Colon (tissue), 2 donors: ENCODE measurements at regions not wholly inside any gene's neighbourhood (a gene's known extent, or its start where the extent isn't known, plus 50 kb on each side); places are given as distances from the start of the nearest gene placed in this dataset.

Experiments
- FAIRE-seq: peaks from 2 replicates; lab custom pipeline; 2012; peaks lifted over from hg19 to GRCh38; lab: Jason Lieb, UNC
- donor health status: control.
- donor health status: control.

DNA sequence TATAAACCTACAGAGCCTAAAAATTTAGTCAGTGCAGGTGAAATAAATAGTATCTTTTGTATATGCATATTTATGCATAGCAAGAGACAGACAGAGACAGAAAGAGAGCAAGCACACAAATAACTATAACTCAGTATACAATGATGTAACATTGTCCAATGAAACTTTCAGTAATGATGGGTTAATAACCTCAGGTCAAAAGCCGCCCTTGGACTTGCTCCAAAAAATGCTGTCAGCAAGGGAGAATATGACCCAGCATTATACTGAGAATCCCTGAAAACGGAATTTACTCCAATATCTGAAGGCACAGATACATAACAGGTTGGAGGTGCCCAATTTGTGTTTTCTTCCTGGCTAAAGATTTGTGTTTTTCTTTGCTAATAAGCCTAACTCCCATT, 590.6 kb upstream of the NOX3 start:
- FAIRE-seq, result no peak

DNA sequence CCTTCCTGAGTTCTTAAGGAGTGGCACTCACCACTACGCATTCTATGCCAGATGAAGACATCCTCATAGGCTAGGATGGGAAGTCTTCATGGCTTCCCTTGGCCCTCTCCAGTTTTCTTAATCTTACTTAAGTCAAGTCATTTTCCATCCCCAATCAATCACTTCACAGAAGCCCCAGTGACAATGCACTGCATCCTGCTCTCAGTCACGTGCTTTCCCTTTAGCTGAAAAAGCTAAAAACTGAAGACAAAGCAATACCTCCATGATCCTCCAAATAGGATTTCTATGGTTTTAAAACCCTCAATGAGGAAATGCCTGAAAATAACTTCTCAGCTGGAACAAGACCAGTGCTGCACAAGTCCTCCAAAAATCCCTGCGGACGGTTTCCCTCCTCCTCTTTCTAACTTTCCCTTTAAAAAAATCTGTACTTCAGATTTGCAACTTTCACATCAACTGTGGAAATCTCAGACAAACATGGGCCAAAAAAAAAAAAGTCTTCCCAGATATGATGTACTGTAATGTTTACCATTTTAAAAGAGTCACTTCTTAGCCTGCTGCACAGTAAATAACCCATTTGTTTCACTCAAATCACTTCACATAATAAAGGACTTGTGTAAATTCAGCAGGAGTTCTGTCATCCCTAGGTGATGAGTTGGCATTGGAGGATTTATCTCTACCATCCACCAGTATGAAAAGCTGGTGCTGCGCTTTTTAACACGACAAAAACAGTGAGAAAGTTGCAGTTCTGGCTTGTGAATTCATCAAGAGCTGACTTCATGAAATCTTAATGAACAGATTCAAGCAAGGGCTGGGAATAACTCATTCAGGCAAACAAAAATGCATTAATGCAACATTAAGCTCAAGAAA, 590.0 kb upstream of the NOX3 start:
- FAIRE-seq, result no peak

- no peak for FAIRE-seq
These were observed 578.0 kb upstream of the NOX3 start for GRCh38 chr6:156033598-156033997.

GRCh38 chr6:156031516-156031915, 575.9 kb upstream of the NOX3 start:
- FAIRE-seq, result no peak

DNA sequence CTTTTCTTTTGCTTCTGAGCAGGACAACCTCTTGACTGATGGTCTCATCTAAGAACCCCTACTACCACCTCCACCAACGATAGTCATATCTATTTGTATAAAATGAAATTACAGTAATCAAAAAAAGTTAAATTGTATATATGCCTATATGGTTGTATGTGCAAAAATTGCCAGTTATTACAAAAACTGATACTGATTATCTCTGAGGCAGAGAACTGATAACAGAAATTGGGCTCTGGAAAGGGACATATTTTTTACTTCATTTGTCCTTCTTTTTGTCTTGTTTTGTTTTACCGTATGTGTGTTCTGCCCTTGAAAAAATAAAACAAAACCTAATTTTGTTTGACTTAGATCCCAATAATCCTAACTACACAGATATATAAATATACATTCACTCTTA, 574.4 kb upstream of the NOX3 start:
- FAIRE-seq, result no peak

DNA sequence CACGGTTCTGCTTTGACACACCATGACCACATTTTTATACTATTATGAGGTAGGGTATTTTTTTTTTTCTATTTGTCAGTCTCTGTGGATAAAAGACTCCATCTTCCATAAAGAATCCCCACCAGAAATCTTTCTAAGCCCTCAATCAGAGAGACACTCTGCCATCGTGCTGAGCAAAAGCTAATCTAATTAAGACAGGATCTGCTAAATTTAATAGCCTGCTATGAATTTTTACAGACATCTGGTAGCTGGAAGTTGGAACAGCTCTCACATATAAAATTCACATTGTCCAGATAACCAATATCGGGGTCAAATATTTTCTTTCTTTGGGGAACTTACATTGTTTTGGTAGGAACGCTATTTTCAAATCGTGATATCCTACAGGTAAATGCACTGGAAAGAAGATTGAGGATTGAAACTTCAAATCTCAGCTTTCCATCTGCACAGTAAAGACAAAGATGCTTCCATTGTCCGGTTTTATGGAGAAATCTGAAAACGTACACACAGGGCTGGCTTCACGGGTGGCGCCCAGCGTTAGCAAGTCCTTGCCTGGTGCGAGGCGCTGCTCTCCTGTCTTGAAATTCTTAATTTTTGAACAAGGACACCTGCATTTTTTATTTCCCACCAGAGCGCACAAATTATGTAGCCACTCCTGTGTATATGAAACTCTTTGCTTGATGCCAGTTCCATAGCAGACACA, 573.8 kb upstream of the NOX3 start:
- FAIRE-seq, result no peak

- FAIRE-seq, result no peak
These were observed 572.9 kb upstream of the NOX3 start for GRCh38 chr6:156028335-156029131.

GRCh38 chr6:156027248-156027626, 571.6 kb upstream of the NOX3 start:
- no peak for FAIRE-seq

DNA sequence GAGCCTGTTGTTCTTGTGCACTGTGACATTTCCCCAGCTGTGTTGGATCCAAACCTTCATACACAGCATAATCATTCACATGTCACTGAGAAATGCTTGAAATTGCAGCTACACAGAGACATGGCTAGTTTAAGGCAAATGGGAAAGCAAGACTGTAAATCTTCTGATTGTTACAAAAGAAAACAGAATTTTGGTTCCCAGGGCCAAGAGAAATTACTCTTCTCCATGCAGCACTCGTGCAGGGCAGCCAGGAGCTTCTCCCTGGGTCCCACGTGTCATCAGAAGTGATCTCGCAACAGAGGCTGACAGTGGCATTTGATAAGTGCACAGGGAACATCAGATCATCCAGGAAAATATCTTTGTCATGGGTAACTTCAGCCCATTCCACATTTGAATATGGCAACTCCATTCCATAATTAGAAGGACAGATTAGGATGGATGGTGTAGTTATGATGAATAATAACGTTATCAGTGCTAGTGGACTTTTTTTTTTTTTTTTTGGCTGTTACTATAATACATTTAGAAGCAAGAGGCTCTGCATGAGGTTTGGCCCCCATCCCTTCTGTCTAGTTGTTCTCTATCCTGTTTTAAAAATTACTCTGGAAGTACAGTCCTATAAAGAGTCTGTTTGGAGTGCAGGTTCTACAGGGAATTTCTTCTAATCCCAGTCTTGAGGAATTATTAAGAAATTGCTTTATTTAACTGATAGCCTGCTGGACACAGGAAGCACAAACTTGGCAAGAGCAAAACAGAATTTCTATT, 571.0 kb upstream of the NOX3 start:
- no peak for FAIRE-seq

- no peak for FAIRE-seq
These were observed 568.7 kb upstream of the NOX3 start for GRCh38 chr6:156024339-156024738.

DNA sequence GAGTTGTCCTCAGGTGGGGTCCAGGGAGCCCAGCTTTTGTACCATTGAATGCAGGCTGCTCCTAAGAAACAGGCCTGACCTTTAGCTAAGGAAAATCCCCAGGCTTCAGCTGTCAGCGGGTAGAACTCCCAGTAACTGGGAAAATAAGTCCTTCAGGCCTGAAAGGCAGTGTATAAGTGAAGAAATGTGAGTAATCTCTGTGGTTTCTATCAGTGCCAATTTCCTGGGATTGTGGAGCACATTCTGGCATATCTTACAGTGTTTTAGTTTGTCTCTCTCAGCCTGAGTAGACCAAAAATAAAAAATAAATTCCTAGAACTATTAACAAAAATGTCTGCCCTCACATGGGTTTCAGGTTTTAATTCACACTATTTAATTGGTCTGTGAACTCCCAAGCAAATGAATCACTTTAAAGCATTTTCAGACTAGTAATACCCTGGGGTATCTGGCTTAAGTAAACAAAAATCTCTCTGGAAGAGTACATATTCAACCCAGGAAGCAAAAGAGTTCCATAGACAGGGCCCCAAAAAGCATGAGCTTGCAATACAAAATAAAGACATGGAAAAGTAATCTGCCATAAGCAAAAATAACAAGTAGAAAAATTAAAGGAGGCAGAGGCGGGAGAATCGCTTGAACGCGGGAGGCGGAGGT, 566.2 kb upstream of the NOX3 start:
- no peak for FAIRE-seq

- no peak for FAIRE-seq
These were observed 562.2 kb upstream of the NOX3 start for GRCh38 chr6:156017838-156018237.

DNA sequence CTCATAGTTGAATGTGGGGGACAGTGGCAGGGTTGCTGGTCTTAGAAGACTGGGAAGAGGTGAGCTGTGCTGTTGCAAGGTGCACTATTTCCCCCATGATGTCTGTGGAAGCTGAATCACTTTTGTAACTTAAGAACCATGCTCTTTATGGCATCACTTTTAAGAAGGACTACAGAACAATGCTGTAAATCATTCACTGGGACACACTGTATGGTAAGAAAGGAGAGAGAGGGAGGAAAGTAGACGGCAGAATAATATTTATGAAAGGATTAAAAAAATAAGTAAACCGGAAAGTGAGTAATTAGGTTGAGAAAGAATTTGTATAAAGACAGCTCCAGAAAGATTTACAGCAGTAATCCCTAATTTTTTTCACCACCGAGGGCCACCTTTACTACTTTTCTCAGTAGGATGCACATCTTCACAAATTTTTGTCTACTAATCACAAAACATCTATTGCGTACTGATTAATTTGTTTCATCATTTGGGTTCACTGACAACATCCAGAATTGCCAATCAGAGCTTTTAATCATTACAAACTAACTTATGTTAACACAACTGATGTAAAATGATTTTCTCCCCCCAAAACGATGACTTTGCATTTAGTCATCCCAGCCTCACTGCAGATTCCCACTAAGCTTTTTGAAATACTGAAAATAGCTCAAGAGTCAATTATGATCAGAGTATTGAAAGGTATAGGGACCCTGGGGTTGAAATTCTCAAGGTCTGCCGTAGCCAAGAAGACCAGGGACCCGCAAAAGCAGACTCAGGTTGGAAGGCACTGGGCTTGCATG, 560.7 kb upstream of the NOX3 start:
- no peak for FAIRE-seq

DNA sequence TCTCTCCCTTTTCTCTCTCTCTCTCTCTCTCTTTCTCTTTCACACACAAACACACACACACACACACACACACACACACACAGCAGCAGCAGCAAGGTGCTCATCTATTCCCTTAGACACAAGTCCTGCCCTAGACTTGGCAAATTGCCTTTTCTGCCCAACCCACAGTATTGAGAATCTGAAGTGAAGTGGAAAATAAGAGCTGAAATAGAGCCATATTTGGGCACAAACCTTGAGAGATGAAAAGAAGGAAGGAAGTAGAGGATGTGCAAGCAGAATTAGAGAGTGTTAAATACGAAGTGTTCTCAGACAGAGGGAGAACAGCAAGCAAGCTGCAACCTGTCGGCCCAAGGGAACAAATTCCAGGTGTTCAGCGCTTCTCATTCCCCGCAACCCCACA, 557.5 kb upstream of the NOX3 start:
- FAIRE-seq, result no peak

DNA sequence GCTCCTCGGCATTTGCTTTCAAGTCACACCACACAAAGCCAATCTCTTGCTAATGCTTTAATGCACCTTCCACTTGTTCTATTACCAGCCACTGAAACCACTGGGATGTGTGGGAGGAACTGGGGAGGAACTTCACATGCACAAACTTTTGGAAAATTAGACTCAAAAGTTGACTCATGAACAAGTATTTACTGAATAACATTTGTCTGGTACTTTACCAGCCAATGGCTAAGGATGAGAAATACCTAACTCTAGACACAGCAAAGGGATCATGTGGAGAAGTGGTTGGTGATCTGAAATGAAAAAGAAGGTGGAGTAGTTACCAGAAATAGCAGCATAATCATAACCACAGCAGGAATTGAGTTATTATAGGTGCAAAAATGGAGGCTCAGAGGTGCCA, 554.0 kb upstream of the NOX3 start:
- no peak for FAIRE-seq

DNA sequence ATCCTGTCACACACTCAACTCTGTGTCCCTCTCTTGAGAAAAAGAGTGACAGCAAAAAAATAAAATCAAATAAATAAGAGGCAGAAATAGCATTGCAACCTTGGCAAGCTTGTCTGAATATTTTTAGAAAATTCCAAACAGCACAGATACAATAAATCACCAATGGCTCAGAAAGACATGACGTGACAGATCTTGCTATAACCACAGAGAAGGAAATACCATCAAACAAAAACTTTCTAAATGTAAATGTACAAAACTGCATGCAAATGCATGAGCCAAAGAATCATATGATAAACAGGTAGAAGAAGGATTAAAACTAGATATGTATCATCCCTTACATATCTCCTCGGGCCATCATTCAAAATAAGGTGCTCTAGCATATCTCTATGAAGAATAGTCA, 549.2 kb upstream of the NOX3 start:
- no peak for FAIRE-seq

GRCh38 chr6:155996151-155996550, 540.5 kb upstream of the NOX3 start:
- FAIRE-seq, result no peak

DNA sequence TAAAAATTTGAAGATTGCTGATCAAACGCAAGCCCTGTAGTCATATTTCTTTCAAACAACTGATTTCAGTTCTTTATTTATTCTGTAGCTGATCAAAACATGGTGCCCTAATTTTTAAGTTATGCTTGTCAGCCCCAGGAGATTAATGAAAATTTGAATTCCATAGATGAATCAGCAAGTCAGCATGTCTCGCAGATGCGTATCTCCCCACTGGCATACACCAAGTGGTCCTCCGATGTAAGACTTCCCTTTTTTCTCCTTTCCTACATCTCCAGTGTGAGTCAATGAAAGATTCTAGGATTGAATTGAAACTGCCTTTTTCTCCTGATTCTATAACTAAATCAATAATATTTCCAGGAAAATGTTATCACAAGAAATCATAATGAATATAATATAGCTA, 539.6 kb upstream of the NOX3 start:
- FAIRE-seq, result no peak

DNA sequence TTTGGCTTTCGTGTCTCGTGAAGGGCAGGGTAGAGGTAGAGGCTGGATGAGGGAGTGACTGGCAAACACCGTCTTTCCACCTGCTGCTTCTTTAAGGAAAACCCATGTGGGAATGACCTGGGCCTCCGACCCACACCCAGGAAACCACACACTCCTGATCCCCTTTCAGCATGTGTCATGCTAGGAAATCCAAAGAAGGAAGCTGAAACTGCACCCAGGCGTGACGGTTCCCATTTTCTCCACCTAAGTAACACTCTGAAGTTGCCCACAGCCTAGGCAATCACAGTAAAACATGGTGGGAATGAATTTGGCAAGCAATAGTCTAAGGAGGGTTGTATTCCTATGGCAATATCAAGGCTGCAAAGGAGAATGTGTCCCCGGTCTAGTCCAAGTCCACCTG, 538.4 kb upstream of the NOX3 start:
- FAIRE-seq, result no peak

GRCh38 chr6:155993240-155993639, 537.6 kb upstream of the NOX3 start:
- FAIRE-seq, result no peak

- FAIRE-seq, result no peak
These were observed 530.1 kb upstream of the NOX3 start for GRCh38 chr6:155985660-155986138.
